Neural progenitor cell (in vitro differentiated cells): ENCODE measurements at regions not wholly inside any gene's neighbourhood (a gene's known extent, or its start where the extent isn't known, plus 50 kb on each side); places are given as distances from the start of the nearest gene placed in this dataset.

Source experiments
- DNase-seq: peaks from one replicate; pipeline ENCODE4 v3.0.0-alpha.2; 2016; ENCODE audit warnings: low spot score
- H2AFZ ChIP-seq: fragments of 200-600 bp; sonication (generic); replicated peaks from 2 replicates; pipeline ENCODE4 v1.6.1; 2016; ENCODE audit warnings: antibody characterized with exemption
- H3F3A ChIP-seq: fragments of 200-600 bp; sonication (generic); 2 replicates; pipeline ENCODE4 v1.6.1; 2016; ENCODE audit warnings: antibody characterized with exemption, low read depth
- H3K27ac ChIP-seq: fragments of 200-600 bp; sonication (generic); 2 replicates; pipeline ENCODE4 v1.5.1; 2016; ENCODE audit warnings: mild to moderate bottlenecking
- H3K27me3 ChIP-seq: fragments of 200-600 bp; sonication (generic); 2 replicates; pipeline ENCODE4 v1.6.1; 2016; ENCODE audit warnings: mild to moderate bottlenecking, moderate library complexity
- H3K36me3 ChIP-seq: fragments of 200-600 bp; sonication (generic); 2 replicates; pipeline ENCODE4 v1.5.1; 2016
- H3K4me1 ChIP-seq: fragments of 200-600 bp; sonication (generic); 2 replicates; pipeline ENCODE4 v1.6.1; 2016; ENCODE audit warnings: mixed run types
- H3K4me2 ChIP-seq: fragments of 200-600 bp; sonication (generic); 2 replicates; pipeline ENCODE4 v1.6.1; 2016
- H3K4me3 ChIP-seq: fragments of 200-600 bp; sonication (generic); 2 replicates; pipeline ENCODE4 v1.5.1; 2016
- H3K79me2 ChIP-seq: fragments of 200-600 bp; sonication (generic); 2 replicates; pipeline ENCODE4 v1.6.1; 2016; ENCODE audit warnings: low read depth
- H3K9ac ChIP-seq: fragments of 200-600 bp; sonication (generic); 2 replicates; pipeline ENCODE4 v1.6.1; 2016
- H3K9me3 ChIP-seq: fragments of 200-600 bp; sonication (generic); 2 replicates; pipeline ENCODE4 v1.5.1; 2016; ENCODE audit warnings: low read depth
- H4K20me1 ChIP-seq: fragments of 200-600 bp; sonication (generic); 2 replicates; pipeline ENCODE4 v1.6.1; 2016; ENCODE audit warnings: low read depth
- H3K27ac Mint-ChIP-seq: 3 replicates; pipeline ENCODE4 v1.8.0; 2021; ENCODE audit warnings: mixed read lengths
- H3K27me3 Mint-ChIP-seq: 2 replicates; pipeline ENCODE4 v1.8.0; 2022; ENCODE audit warnings: low read depth, mild to moderate bottlenecking, inconsistent platforms, moderate library complexity, mixed read lengths; ENCODE audit not compliant: insufficient read depth
- H3K36me3 Mint-ChIP-seq: 3 replicates; pipeline ENCODE4 v1.8.0; 2021; ENCODE audit warnings: mixed read lengths
- H3K4me1 Mint-ChIP-seq: 3 replicates; pipeline ENCODE4 v1.8.0; 2021; ENCODE audit warnings: mixed read lengths
- H3K4me3 Mint-ChIP-seq: 3 replicates; pipeline ENCODE4 v1.8.0; 2021; ENCODE audit warnings: mild to moderate bottlenecking, moderate library complexity, mixed read lengths
- H3K9me3 Mint-ChIP-seq: 3 replicates; pipeline ENCODE4 v1.8.0; 2020; ENCODE audit warnings: mixed read lengths
- EZH2 ChIP-seq: fragments of 200-600 bp; sonication (generic); IDR thresholded peaks from 2 replicates; pipeline ENCODE4 v1.6.1; 2017; ENCODE audit warnings: antibody characterized with exemption, mild to moderate bottlenecking, moderate library complexity
- EZH2phosphoT487 ChIP-seq: fragments of 200-600 bp; sonication (generic); IDR thresholded peaks from 2 replicates; pipeline ENCODE4 v1.6.1; 2017; ENCODE audit warnings: antibody characterized with exemption
- TF ChIP-seq, protein P1 (sequence below): fragments of 200-600 bp; sonication (generic); IDR thresholded peaks from 2 replicates; pipeline ENCODE4 v1.5.1; 2017; ENCODE audit warnings: antibody characterized with exemption, mild to moderate bottlenecking

DNA sequence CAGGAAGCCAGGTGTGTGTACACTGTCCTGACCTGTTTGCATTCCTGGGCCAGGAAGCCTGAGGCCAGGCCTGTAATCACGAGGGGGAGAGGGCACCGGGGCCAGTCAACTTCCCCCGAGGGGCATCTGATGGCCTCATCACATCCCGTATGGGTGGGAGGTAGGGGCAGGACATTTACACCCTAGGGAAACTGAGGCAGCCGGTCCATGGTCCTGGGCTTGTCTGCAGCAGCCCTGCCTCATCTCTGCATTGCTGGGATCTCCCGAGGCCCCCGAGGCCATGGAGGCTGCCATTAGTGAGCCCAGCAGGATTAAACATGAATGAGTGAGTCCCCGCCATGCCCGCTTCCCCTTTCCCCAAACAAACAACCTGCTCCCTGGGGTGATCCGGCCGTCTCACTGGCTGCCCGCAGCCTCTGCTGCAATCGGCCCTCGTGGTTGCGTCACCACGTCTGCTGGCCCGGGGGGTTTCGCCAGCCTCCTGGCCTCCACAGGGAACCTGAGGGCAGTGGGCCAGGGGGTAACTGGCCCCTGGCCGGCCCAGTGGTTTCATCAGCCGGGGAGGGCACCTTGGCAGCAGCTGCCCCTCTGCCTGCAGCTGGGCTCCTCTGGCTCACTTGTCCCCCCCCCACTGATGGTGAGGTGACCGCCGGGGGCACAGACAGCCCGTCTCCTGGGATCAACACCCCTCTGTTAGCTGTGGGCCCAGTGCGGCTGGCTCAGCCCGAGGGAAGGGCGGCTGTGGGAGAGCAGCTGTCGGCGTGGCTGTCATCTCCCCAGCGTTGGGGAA, 88.3 kb upstream of the GSE1 start:
- Histone ChIP-seq H3K4me2 (no peak overlapping the region), H3K27me3 (no peaks in the 10 kb centered on the region), H2AFZ (no peak overlapping the region), H3K27ac (no peak overlapping the region), H3K4me3 (no peak overlapping the region), H4K20me1 (peaks cover 25% of the 10 kb centered on the region), H3K4me1 (peaks cover 39% of the 10 kb centered on the region), H3K9me3 (no peaks in the 10 kb centered on the region), H3K79me2 (no peaks in the 10 kb centered on the region), H3K36me3 (no peaks in the 10 kb centered on the region), H3F3A (peaks cover 11% of the 10 kb centered on the region), H3K9ac (no peak overlapping the region)
- peak; percentile 51 for DNase-seq
- Mint-ChIP-seq H3K27ac (no peak overlapping the region), H3K36me3 (peaks cover 2% of the 10 kb centered on the region), H3K9me3 (no peaks in the 10 kb centered on the region), H3K4me1 (peaks cover 47% of the 10 kb centered on the region), H3K4me3 (no peak overlapping the region), H3K27me3 (peaks cover 14% of the 10 kb centered on the region)
- TF ChIP-seq EZH2 (no peak), EZH2phosphoT487 (no peak)
- TF ChIP-seq, protein P1, sequence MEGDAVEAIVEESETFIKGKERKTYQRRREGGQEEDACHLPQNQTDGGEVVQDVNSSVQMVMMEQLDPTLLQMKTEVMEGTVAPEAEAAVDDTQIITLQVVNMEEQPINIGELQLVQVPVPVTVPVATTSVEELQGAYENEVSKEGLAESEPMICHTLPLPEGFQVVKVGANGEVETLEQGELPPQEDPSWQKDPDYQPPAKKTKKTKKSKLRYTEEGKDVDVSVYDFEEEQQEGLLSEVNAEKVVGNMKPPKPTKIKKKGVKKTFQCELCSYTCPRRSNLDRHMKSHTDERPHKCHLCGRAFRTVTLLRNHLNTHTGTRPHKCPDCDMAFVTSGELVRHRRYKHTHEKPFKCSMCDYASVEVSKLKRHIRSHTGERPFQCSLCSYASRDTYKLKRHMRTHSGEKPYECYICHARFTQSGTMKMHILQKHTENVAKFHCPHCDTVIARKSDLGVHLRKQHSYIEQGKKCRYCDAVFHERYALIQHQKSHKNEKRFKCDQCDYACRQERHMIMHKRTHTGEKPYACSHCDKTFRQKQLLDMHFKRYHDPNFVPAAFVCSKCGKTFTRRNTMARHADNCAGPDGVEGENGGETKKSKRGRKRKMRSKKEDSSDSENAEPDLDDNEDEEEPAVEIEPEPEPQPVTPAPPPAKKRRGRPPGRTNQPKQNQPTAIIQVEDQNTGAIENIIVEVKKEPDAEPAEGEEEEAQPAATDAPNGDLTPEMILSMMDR = no peak

DNA sequence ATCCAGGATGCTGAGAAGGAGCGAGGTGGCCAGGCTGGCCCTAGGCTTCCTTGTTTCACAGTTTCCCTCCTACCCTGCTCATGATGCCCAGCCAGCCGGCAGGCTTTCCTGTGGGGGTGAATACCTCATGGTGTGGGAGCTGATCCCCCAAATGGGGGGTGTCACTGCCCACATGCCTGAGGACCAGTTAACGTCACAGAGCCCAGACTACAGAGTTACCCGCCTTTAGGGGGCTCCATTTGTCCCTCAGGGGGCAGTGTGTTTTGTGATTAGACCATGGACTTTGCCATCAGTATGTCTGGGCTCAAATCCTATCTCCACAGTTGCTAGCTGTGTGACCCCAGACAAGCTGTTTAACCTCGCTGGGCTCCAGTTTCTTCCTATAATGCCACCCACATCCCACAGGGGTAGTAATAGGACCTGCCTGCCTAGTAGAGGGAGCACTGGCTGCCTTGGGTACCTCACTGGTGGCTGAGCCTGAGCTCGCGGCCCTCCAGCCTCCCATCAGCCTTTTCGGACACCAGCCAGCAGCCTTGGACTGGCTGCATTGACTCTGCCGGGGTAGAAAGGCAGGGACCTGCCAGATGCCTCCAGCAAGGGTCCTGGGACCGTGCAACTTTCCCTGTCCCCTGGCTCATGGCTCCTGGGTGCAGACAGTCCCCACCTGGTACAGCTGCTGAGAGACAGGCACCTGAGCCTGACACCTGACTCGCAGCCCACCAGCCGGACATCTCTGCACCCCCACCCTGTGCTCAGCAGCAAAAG, 87.5 kb upstream of the GSE1 start:
- H4K20me1 ChIP-seq = peaks cover 25% of the 10 kb centered on the region
- no peaks in the 10 kb centered on the region for H3K79me2 ChIP-seq
- H3K4me2 ChIP-seq = no peak overlapping the region
- H2AFZ ChIP-seq = no peak overlapping the region
- Mint-ChIP-seq H3K27ac (peak overlapping the region; percentile 90), H3K27me3 (peaks cover 14% of the 10 kb centered on the region), H3K4me1 (peaks cover 50% of the 10 kb centered on the region), H3K4me3 (peak overlapping the region; percentile 33), H3K9me3 (no peaks in the 10 kb centered on the region), H3K36me3 (peaks cover 2% of the 10 kb centered on the region)
- no peak for DNase-seq
- no peak overlapping the region for H3K9ac ChIP-seq
- H3K27me3 ChIP-seq = no peaks in the 10 kb centered on the region
- H3F3A ChIP-seq = peaks cover 11% of the 10 kb centered on the region
- no peaks in the 10 kb centered on the region for H3K9me3 ChIP-seq
- H3K27ac ChIP-seq = no peak overlapping the region
- H3K4me3 ChIP-seq = no peak overlapping the region
- no peak for TF ChIP-seq EZH2phosphoT487
- TF ChIP-seq, protein P1 = peak; percentile 12
- peaks cover 39% of the 10 kb centered on the region for H3K4me1 ChIP-seq
- no peaks in the 10 kb centered on the region for H3K36me3 ChIP-seq

DNA sequence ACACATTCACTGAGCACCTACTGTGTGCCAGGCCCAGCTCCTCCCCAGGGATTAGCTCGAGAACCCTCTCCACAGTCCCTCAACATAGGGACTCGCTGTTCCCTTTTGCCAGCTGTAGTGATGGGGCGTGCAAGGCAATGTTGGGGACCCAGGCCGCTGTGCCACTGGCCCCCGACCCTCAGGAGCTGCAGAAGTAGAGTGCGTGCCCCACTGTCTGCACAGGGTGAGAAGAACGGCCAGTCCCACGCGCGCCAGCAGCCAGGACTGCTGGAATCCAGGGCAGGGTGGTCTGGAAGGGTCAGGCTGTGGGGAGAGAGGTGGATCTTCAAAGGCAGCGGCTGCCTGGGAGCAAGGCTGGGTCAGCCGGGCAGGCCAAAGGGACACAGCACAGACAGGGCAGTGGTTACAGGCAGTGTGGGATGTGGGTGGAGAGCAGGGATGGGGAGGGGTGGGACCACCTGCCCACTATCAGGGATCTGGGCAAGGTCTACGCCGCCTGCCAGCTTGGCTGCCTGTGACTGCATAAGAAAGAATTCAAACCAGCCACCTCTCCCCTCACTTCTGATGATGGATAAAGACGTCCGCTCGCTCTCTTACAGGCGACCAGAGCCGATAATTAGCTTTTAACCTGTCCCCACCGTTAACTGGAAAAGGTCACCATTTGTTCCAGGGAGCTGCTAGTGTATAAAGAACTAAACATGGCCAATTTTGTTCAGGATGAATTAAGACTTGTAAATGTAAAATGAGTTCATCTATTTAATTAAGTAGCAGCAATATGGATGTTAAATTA, 86.7 kb upstream of the GSE1 start:
- peaks cover 39% of the 10 kb centered on the region for H3K4me1 ChIP-seq
- no peaks in the 10 kb centered on the region for H3K36me3 ChIP-seq
- Mint-ChIP-seq H3K27me3 (peaks cover 14% of the 10 kb centered on the region), H3K36me3 (peaks cover 2% of the 10 kb centered on the region), H3K4me3 (peak overlapping the region; percentile 38), H3K4me1 (peaks cover 51% of the 10 kb centered on the region), H3K27ac (peak overlapping the region; percentile 90), H3K9me3 (no peaks in the 10 kb centered on the region)
- H3K27ac ChIP-seq = no peak overlapping the region
- H3F3A ChIP-seq = peaks cover 11% of the 10 kb centered on the region
- no peak overlapping the region for H3K4me3 ChIP-seq
- no peak for DNase-seq
- no peaks in the 10 kb centered on the region for H3K79me2 ChIP-seq
- no peak overlapping the region for H2AFZ ChIP-seq
- no peaks in the 10 kb centered on the region for H3K27me3 ChIP-seq
- TF ChIP-seq EZH2 (no peak), EZH2phosphoT487 (no peak)
- TF ChIP-seq, protein P1 = no peak
- H3K9me3 ChIP-seq = no peaks in the 10 kb centered on the region
- no peak overlapping the region for H3K9ac ChIP-seq
- H3K4me2 ChIP-seq = peak overlapping the region; percentile 39
- peaks cover 25% of the 10 kb centered on the region for H4K20me1 ChIP-seq
